AG04450 (cell line): ENCODE measurements at regions not wholly inside any gene's neighbourhood (a gene's known extent, or its start where the extent isn't known, plus 50 kb on each side); places are given as distances from the start of the nearest gene placed in this dataset.

Source experiments
- CTCF ChIA-PET: fragments of 300-600, 350-600 bp; formaldehyde crosslinking; extraction: SDS; loops from one replicate; lab custom pipeline; 2022; ENCODE audit warnings: antibody characterized with exemption, inconsistent platforms; lab: Charles Lee
- POLR2A ChIA-PET: fragments of 350-600 bp; formaldehyde crosslinking; extraction: SDS; loops from one replicate; lab custom pipeline; 2021; ENCODE audit warnings: antibody characterized with exemption, inconsistent platforms; lab: Yijun Ruan, JAX
- DNase-seq: peaks from one replicate; pipeline ENCODE4 v3.0.0-alpha.2; 2011; ENCODE audit warnings: low read depth, low spot score
- H3K27ac ChIP-seq: one replicate; pipeline ENCODE4 v1.5.1; 2012; ENCODE audit warnings: low read depth, low read length, control low read depth
- H3K27me3 ChIP-seq: one replicate; pipeline ENCODE4 v1.6.0; 2012; ENCODE audit warnings: low read length; ENCODE audit not compliant: control insufficient read depth, insufficient read depth
- H3K4me3 ChIP-seq: 2 replicates; pipeline ENCODE4 v1.5.1; 2011; ENCODE audit warnings: mild to moderate bottlenecking, low read depth, low read length, control low read depth
- H3K9me3 ChIP-seq: 2 replicates; pipeline ENCODE4 v1.5.1; 2012; ENCODE audit warnings: low read length; ENCODE audit not compliant: control insufficient read depth, insufficient read depth
- CTCF ChIP-seq: IDR thresholded peaks from 2 replicates; pipeline ENCODE4 v1.5.1; 2011; ENCODE audit warnings: low read depth, low read length, control low read depth, inconsistent platforms

DNA sequence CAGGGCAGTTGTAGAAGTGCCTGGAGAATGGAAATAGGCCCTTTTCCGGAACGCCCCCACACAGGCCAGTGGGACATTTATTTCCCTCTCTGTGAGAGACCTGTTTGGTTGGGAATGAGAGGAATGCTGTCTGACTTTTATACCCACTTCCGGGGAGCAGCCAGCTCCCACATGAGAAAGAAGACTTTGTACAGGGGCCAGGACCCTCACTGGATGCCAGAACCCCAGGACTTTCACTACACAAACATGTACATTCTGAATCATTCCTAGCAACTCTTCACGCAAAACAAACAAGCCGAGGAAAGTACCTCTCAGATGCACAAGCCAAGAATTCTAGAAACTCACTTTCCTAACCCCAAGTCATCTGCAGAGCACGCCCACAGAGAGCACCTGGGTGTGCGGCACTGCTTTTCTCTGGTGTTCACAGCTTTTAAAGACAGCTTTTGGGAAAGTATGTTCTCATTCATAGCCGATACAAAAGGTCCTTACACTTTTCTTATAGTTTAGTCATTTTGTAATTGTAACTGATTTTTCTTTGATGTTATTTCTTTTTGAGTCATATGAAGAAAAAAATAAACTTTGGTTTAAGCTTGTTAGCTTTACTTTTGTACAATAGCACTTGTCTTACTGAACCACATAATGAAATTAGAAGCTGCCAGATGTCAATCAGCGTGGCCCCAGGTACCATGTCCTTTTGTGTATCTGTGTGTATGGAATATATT, 856.1 kb upstream of the ID2 start:
- H3K4me3 ChIP-seq: no peak overlapping the region
- no peaks in the 10 kb centered on the region; the same call in 1 of the 2 replicates for H3K9me3 ChIP-seq
- H3K27ac ChIP-seq: no peak overlapping the region
- H3K27me3 ChIP-seq: no peaks in the 10 kb centered on the region
- POLR2A ChIA-PET: no interaction called here
- DNase-seq: no peak
- no peak for TF ChIP-seq CTCF
- CTCF ChIA-PET: no interaction called here

GRCh38 chr2:7826656-7827055, 855.2 kb upstream of the ID2 start:
- Histone ChIP-seq H3K9me3 (no peaks in the 10 kb centered on the region; the same call in 1 of the 2 replicates), H3K4me3 (no peak overlapping the region), H3K27ac (no peak overlapping the region), H3K27me3 (no peaks in the 10 kb centered on the region)
- DNase-seq: no peak
- CTCF ChIA-PET: no interaction called here
- POLR2A ChIA-PET: no interaction called here
- TF ChIP-seq CTCF: no peak

DNA sequence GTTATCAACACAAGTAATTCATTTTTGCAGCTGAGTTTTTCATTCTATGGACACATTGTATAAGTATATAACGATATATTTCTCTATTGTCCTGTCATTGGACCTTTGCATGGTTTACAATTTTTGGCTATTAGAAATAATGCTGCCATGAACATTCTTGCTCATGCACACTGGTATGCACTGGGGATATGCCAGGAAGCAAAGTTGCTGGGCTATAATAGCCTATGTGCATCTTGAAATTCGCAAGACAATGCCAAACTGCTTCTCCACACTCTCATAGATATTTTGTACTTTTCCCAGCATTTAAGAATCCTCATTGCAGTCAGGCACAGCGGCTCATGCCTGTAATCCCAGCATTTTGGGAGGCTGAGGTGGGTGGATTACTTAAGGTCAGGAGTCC, 852.6 kb upstream of the ID2 start:
- Histone ChIP-seq H3K9me3 (no peaks in the 10 kb centered on the region; the same call in 1 of the 2 replicates), H3K27ac (no peak overlapping the region), H3K27me3 (no peaks in the 10 kb centered on the region), H3K4me3 (no peak overlapping the region)
- POLR2A ChIA-PET: no interaction called here
- CTCF ChIA-PET: no interaction called here
- DNase-seq: no peak
- TF ChIP-seq CTCF: no peak

- CTCF ChIA-PET: no interaction called here
- DNase-seq: no peak
- Histone ChIP-seq H3K27ac (no peak overlapping the region), H3K4me3 (no peak overlapping the region), H3K27me3 (no peaks in the 10 kb centered on the region), H3K9me3 (no peaks in the 10 kb centered on the region; the same call in 1 of the 2 replicates)
- TF ChIP-seq CTCF: no peak
- POLR2A ChIA-PET: no interaction called here
These were observed 851.2 kb upstream of the ID2 start for GRCh38 chr2:7830616-7831015.

DNA sequence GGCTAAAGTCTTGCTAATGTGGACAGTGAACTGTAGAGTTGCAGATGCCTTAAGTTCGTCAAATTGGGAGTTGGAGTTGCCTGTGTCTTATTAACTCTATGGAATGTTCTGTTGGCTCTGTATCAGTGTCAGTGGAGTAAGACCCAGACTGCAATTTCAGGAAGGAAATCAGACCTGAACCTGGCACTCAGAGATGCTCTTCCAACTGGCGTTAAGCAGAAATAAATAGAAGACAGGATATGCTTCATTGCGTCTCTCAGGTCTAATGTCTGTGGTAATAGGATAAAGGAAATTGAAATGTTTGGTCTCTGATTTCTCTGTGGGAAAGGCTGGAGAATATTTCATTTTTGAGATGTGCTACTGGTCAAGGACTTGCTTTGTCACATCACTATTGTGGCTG, 846.7 kb upstream of the ID2 start:
- ChIA-PET POLR2A (no interaction called here), CTCF (no interaction called here)
- H3K9me3 ChIP-seq: no peaks in the 10 kb centered on the region
- no peak overlapping the region for H3K27ac ChIP-seq
- no peak overlapping the region for H3K4me3 ChIP-seq
- no peaks in the 10 kb centered on the region for H3K27me3 ChIP-seq
- TF ChIP-seq CTCF: no peak
- DNase-seq: no peak
